Activated naive CD8-positive, alpha-beta T cell treated with anti-CD3 and anti-CD28 coated beads, Interleukin-2, amount 10 ng/mL, durations not matched to agents 7 days and 5 days (primary cell): ENCODE measurements at regions not wholly inside any gene's neighbourhood (a gene's known extent, or its start where the extent isn't known, plus 50 kb on each side); places are given as distances from the start of the nearest gene placed in this dataset.

ENCODE experiments used
- ATAC-seq: fragments of 150-1000 bp; cut with Tn5 transposase; one replicate; pipeline ENCODE4 v1.10.0; 2021; ENCODE audit warnings: low read depth, moderate library complexity
- POLR2A ChIA-PET: fragments of 350-600 bp; sonication (Branson Sonifier 250); formaldehyde crosslinking; loops from one replicate; lab custom pipeline; 2021; ENCODE audit warnings: antibody characterized with exemption; lab: Charles Lee
- DNase-seq: peaks from one replicate; pipeline ENCODE4 v3.0.0; 2021
- H3K27ac Mint-ChIP-seq: one replicate; pipeline ENCODE4 v1.8.0; 2022; ENCODE audit warnings: mild to moderate bottlenecking, mixed read lengths
- H3K27me3 Mint-ChIP-seq: one replicate; pipeline ENCODE4 v1.8.0; 2022; ENCODE audit warnings: mild to moderate bottlenecking, moderate library complexity, mixed read lengths
- H3K36me3 Mint-ChIP-seq: one replicate; pipeline ENCODE4 v1.8.0; 2021; ENCODE audit warnings: mild to moderate bottlenecking, mixed read lengths
- H3K4me1 Mint-ChIP-seq: one replicate; pipeline ENCODE4 v1.8.0; 2021; ENCODE audit warnings: mixed read lengths
- H3K4me3 Mint-ChIP-seq: one replicate; pipeline ENCODE4 v1.8.0; 2022; ENCODE audit warnings: mild to moderate bottlenecking, moderate library complexity, mixed read lengths
- H3K9me3 Mint-ChIP-seq: one replicate; pipeline ENCODE4 v1.8.0; 2021; ENCODE audit warnings: mixed read lengths

GRCh38 chr12:58519839-58520238, 400.5 kb downstream of the LRIG3 start:
- Mint-ChIP-seq H3K4me1 (no peaks in the 10 kb centered on the region), H3K27ac (no peak overlapping the region), H3K27me3 (no peaks in the 10 kb centered on the region), H3K4me3 (no peak overlapping the region), H3K9me3 (peaks cover 16% of the 10 kb centered on the region), H3K36me3 (no peaks in the 10 kb centered on the region)
- ATAC-seq (no peak), DNase-seq (no peak)
- POLR2A ChIA-PET = no interaction called here

- ATAC-seq (no peak), DNase-seq (no peak)
- H3K27me3 Mint-ChIP-seq = no peaks in the 10 kb centered on the region
- H3K4me1 Mint-ChIP-seq = no peaks in the 10 kb centered on the region
- H3K4me3 Mint-ChIP-seq = no peak overlapping the region
- H3K9me3 Mint-ChIP-seq = peaks cover 16% of the 10 kb centered on the region
- H3K36me3 Mint-ChIP-seq = no peaks in the 10 kb centered on the region
- H3K27ac Mint-ChIP-seq = no peak overlapping the region
- POLR2A ChIA-PET = no interaction called here
These were observed 399.2 kb downstream of the LRIG3 start for GRCh38 chr12:58521152-58521551.

GRCh38 chr12:58521796-58522195, 398.5 kb downstream of the LRIG3 start:
- DNase-seq (no peak), ATAC-seq (no peak)
- no peak overlapping the region for H3K27ac Mint-ChIP-seq
- H3K4me3 Mint-ChIP-seq = no peak overlapping the region
- H3K27me3 Mint-ChIP-seq = no peaks in the 10 kb centered on the region
- POLR2A ChIA-PET = no interaction called here
- H3K36me3 Mint-ChIP-seq = no peaks in the 10 kb centered on the region
- peaks cover 16% of the 10 kb centered on the region for H3K9me3 Mint-ChIP-seq
- H3K4me1 Mint-ChIP-seq = no peaks in the 10 kb centered on the region

- Mint-ChIP-seq H3K36me3 (no peaks in the 10 kb centered on the region), H3K4me1 (no peaks in the 10 kb centered on the region), H3K9me3 (peaks cover 6% of the 10 kb centered on the region), H3K4me3 (no peak overlapping the region), H3K27me3 (no peaks in the 10 kb centered on the region), H3K27ac (no peak overlapping the region)
- POLR2A ChIA-PET = no interaction called here
- DNase-seq (no peak), ATAC-seq (no peak)
These were observed 396.9 kb downstream of the LRIG3 start for GRCh38 chr12:58523360-58523759.

GRCh38 chr12:58528271-58528670, 392.0 kb downstream of the LRIG3 start:
- DNase-seq (no peak), ATAC-seq (no peak)
- H3K27me3 Mint-ChIP-seq = peaks cover 6% of the 10 kb centered on the region
- H3K9me3 Mint-ChIP-seq = no peaks in the 10 kb centered on the region
- H3K4me3 Mint-ChIP-seq = no peak overlapping the region
- H3K27ac Mint-ChIP-seq = no peak overlapping the region
- POLR2A ChIA-PET = no interaction called here
- H3K36me3 Mint-ChIP-seq = no peaks in the 10 kb centered on the region
- H3K4me1 Mint-ChIP-seq = no peaks in the 10 kb centered on the region

GRCh38 chr12:58529114-58529665, 391.1 kb downstream of the LRIG3 start:
- Mint-ChIP-seq H3K4me3 (no peak overlapping the region), H3K27ac (no peak overlapping the region)

GRCh38 chr12:58529897-58530741, 390.2 kb downstream of the LRIG3 start:
- DNase-seq = no peak
- no peak for ATAC-seq
- POLR2A ChIA-PET = no interaction called here
- H3K27ac Mint-ChIP-seq = no peak overlapping the region
- no peaks in the 10 kb centered on the region for H3K9me3 Mint-ChIP-seq
- H3K27me3 Mint-ChIP-seq = peaks cover 6% of the 10 kb centered on the region
- no peak overlapping the region for H3K4me3 Mint-ChIP-seq
- no peaks in the 10 kb centered on the region for H3K4me1 Mint-ChIP-seq
- H3K36me3 Mint-ChIP-seq = no peaks in the 10 kb centered on the region

More at GRCh38 chr12:58529114-58529665, 391.1 kb downstream of the LRIG3 start:
- ATAC-seq (no peak), DNase-seq (no peak)
- Mint-ChIP-seq H3K27me3 (peaks cover 6% of the 10 kb centered on the region), H3K36me3 (no peaks in the 10 kb centered on the region), H3K9me3 (no peaks in the 10 kb centered on the region), H3K4me1 (no peaks in the 10 kb centered on the region)
- POLR2A ChIA-PET = no interaction called here

- H3K27me3 Mint-ChIP-seq = peaks cover 6% of the 10 kb centered on the region
- H3K27ac Mint-ChIP-seq = no peak overlapping the region
- no peaks in the 10 kb centered on the region for H3K9me3 Mint-ChIP-seq
- no peak for ATAC-seq
- no peaks in the 10 kb centered on the region for H3K36me3 Mint-ChIP-seq
- no peak overlapping the region for H3K4me3 Mint-ChIP-seq
- POLR2A ChIA-PET = no interaction called here
- H3K4me1 Mint-ChIP-seq = no peaks in the 10 kb centered on the region
- DNase-seq = no peak
These were observed 389.6 kb downstream of the LRIG3 start for GRCh38 chr12:58530742-58531062.

GRCh38 chr12:58532855-58533608, 387.3 kb downstream of the LRIG3 start:
- no peak overlapping the region for H3K27ac Mint-ChIP-seq
- POLR2A ChIA-PET = no interaction called here
- no peaks in the 10 kb centered on the region for H3K9me3 Mint-ChIP-seq
- no peak overlapping the region for H3K4me3 Mint-ChIP-seq
- no peak for DNase-seq
- no peaks in the 10 kb centered on the region for H3K36me3 Mint-ChIP-seq
- peaks cover 6% of the 10 kb centered on the region for H3K27me3 Mint-ChIP-seq
- H3K4me1 Mint-ChIP-seq = no peaks in the 10 kb centered on the region
- ATAC-seq = no peak

- no peaks in the 10 kb centered on the region for H3K9me3 Mint-ChIP-seq
- DNase-seq (no peak), ATAC-seq (no peak)
- no peaks in the 10 kb centered on the region for H3K4me1 Mint-ChIP-seq
- no peak overlapping the region for H3K4me3 Mint-ChIP-seq
- POLR2A ChIA-PET = no interaction called here
- H3K27me3 Mint-ChIP-seq = peaks cover 6% of the 10 kb centered on the region
- no peaks in the 10 kb centered on the region for H3K36me3 Mint-ChIP-seq
- no peak overlapping the region for H3K27ac Mint-ChIP-seq
These were observed 386.7 kb downstream of the LRIG3 start for GRCh38 chr12:58533652-58534051.

- Mint-ChIP-seq H3K9me3 (no peaks in the 10 kb centered on the region), H3K27me3 (peaks cover 6% of the 10 kb centered on the region), H3K4me3 (no peak overlapping the region), H3K4me1 (no peaks in the 10 kb centered on the region), H3K36me3 (no peaks in the 10 kb centered on the region), H3K27ac (no peak overlapping the region)
- DNase-seq (no peak), ATAC-seq (no peak)
- POLR2A ChIA-PET = no interaction called here
These were observed 383.0 kb downstream of the LRIG3 start for GRCh38 chr12:58537278-58537677.

GRCh38 chr12:58539295-58539694, 381.0 kb downstream of the LRIG3 start:
- H3K4me3 Mint-ChIP-seq = no peak overlapping the region
- POLR2A ChIA-PET = no interaction called here
- H3K9me3 Mint-ChIP-seq = no peaks in the 10 kb centered on the region
- DNase-seq (no peak), ATAC-seq (no peak)
- no peaks in the 10 kb centered on the region for H3K36me3 Mint-ChIP-seq
- no peak overlapping the region for H3K27ac Mint-ChIP-seq
- no peaks in the 10 kb centered on the region for H3K4me1 Mint-ChIP-seq
- H3K27me3 Mint-ChIP-seq = peaks cover under 1% of the 10 kb centered on the region

GRCh38 chr12:58540480-58541299, 379.6 kb downstream of the LRIG3 start:
- ATAC-seq = no peak
- Mint-ChIP-seq H3K4me3 (no peak overlapping the region), H3K4me1 (no peaks in the 10 kb centered on the region), H3K36me3 (no peaks in the 10 kb centered on the region), H3K9me3 (no peaks in the 10 kb centered on the region), H3K27me3 (peaks cover 4% of the 10 kb centered on the region), H3K27ac (no peak overlapping the region)
- DNase-seq = no peak
- POLR2A ChIA-PET = no interaction called here
